HFF-Myc (cell line): ENCODE measurements at regions not wholly inside any gene's neighbourhood (a gene's known extent, or its start where the extent isn't known, plus 50 kb on each side); places are given as distances from the start of the nearest gene placed in this dataset.

Source experiments
- DNase-seq: peaks from one replicate; pipeline ENCODE4 v3.0.0-alpha.2; 2011; ENCODE audit warnings: low read depth; ENCODE audit errors: extremely low read depth
- H3K4me3 ChIP-seq: replicated peaks from 2 replicates; pipeline ENCODE4 v1.5.1; 2011; ENCODE audit warnings: low read depth, mild to moderate bottlenecking, control low read depth, low read length
- TF ChIP-seq, protein P1 (sequence below): IDR thresholded peaks from 2 replicates; pipeline ENCODE4 v1.5.1; 2012; ENCODE audit warnings: mild to moderate bottlenecking, low read depth, low read length, control low read depth; ENCODE audit errors: missing control alignments

GRCh38 chr20:36097337-36098151, 57.0 kb upstream of the EPB41L1 start:
- H3K4me3 ChIP-seq: no peak overlapping the region
- no peak for DNase-seq
- TF ChIP-seq, protein P1, sequence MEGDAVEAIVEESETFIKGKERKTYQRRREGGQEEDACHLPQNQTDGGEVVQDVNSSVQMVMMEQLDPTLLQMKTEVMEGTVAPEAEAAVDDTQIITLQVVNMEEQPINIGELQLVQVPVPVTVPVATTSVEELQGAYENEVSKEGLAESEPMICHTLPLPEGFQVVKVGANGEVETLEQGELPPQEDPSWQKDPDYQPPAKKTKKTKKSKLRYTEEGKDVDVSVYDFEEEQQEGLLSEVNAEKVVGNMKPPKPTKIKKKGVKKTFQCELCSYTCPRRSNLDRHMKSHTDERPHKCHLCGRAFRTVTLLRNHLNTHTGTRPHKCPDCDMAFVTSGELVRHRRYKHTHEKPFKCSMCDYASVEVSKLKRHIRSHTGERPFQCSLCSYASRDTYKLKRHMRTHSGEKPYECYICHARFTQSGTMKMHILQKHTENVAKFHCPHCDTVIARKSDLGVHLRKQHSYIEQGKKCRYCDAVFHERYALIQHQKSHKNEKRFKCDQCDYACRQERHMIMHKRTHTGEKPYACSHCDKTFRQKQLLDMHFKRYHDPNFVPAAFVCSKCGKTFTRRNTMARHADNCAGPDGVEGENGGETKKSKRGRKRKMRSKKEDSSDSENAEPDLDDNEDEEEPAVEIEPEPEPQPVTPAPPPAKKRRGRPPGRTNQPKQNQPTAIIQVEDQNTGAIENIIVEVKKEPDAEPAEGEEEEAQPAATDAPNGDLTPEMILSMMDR: no peak

DNA sequence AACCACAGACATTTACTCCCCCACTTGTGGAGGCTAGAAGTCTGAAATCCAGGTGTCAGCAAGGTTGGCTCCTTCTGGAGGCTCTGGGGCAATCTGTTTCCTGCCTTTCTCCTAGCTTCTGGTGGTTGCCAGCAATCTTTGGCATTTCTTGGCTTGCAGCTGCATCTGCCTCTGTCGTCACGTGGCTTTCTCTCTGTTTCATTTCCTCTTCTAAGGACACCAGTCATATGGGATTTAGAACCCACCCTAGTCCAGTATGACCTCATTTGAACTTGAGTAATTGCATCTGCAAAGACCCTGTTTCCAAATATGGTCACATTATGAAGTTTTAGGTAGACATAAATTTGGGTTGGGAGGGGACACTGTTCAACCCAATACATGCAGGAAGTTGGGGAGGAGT, 56.2 kb upstream of the EPB41L1 start:
- H3K4me3 ChIP-seq: no peak overlapping the region
- TF ChIP-seq, protein P1: no peak
- no peak for DNase-seq

DNA sequence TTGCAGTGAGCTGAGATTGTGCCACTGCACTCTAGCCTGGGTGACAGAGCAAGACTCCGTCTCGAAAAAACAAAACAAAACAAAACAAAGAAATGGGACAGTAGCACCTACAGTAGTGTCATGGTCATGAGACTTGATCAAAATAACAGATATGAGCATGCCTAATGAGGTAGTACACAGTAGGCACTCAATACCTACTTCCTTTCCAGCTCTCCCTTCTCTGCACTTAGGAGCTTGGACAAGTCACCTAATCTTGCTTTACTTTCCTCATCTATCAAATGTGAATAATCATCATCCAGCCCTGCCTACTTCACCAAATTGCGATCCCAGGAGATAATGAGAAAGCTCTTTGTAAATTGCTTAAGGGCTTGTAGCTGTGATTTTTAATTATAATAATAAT, 55.4 kb upstream of the EPB41L1 start:
- H3K4me3 ChIP-seq: no peak overlapping the region
- TF ChIP-seq, protein P1: no peak
- DNase-seq: no peak

- no peak overlapping the region for H3K4me3 ChIP-seq
- TF ChIP-seq, protein P1: no peak
- DNase-seq: no peak
Observed at GRCh38 chr20:36101192-36101591, 53.3 kb upstream of the EPB41L1 start.

DNA sequence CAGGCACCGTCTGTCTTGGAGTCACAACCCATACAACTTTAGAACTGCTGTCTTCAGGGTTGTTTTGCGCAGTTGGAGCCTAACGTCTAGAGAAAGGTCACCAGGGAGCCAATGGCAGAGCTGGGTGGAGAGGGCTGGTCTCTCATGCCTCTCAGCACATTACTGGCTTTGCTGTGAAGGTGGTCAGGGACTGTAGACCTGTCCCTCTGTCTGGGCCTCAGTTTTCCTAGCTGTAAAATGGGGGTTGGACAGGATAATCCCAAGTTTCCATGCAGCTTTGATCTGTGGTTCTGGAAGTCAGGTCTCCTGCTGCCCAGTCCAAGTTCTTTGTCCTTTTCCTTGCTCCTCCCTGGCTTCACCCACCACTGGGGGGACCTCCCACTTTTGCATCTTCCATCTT, 52.2 kb upstream of the EPB41L1 start:
- DNase-seq: no peak
- no peak overlapping the region for H3K4me3 ChIP-seq
- TF ChIP-seq, protein P1: no peak

GRCh38 chr20:36102809-36103596, 51.5 kb upstream of the EPB41L1 start:
- DNase-seq: no peak
- TF ChIP-seq, protein P1: no peak
- H3K4me3 ChIP-seq: no peak overlapping the region
